Astrocyte (in vitro differentiated cells and primary cell): ENCODE measurements at regions not wholly inside any gene's neighbourhood (a gene's known extent, or its start where the extent isn't known, plus 50 kb on each side); places are given as distances from the start of the nearest gene placed in this dataset.
"Not testable (repeated sequence)": the region's sequence is repeated elsewhere in the genome, so short reads cannot be mapped to it uniquely, and the experiment has no call there.

Source experiments
- DNase-seq: peaks from one replicate; pipeline ENCODE4 v3.0.0-alpha.2; 2010; ENCODE audit warnings: low read depth
- FAIRE-seq: peaks from 2 replicates; lab custom pipeline; 2011; peaks lifted over from hg19 to GRCh38; lab: Jason Lieb, UNC
- H2AFZ ChIP-seq: 2 replicates; pipeline ENCODE4 v1.6.0; 2012; ENCODE audit warnings: low read depth, low read length, inconsistent platforms
- H3K27ac ChIP-seq: 2 replicates; pipeline ENCODE4 v1.5.1; 2011; ENCODE audit warnings: low read depth, low read length, inconsistent platforms
- H3K27me3 ChIP-seq: 2 replicates; pipeline ENCODE4 v1.6.0; 2011; ENCODE audit warnings: low read length, inconsistent platforms; ENCODE audit not compliant: insufficient read depth
- H3K36me3 ChIP-seq: 2 replicates; pipeline ENCODE4 v1.5.1; 2011; ENCODE audit warnings: low read length, inconsistent platforms; ENCODE audit not compliant: insufficient read depth
- H3K4me1 ChIP-seq: 2 replicates; pipeline ENCODE4 v1.5.1; 2011; ENCODE audit warnings: low read length, inconsistent platforms; ENCODE audit not compliant: insufficient read depth
- H3K4me2 ChIP-seq: 2 replicates; pipeline ENCODE4 v1.6.0; 2012; ENCODE audit warnings: low read length, inconsistent platforms
- H3K4me3 ChIP-seq: 2 replicates; pipeline ENCODE4 v1.5.1; 2011; ENCODE audit warnings: low read depth, mild to moderate bottlenecking, low read length, inconsistent platforms; ENCODE audit not compliant: insufficient read depth
- H3K79me2 ChIP-seq: 2 replicates; pipeline ENCODE4 v1.6.0; 2012; ENCODE audit warnings: mild to moderate bottlenecking, low read length, inconsistent platforms; ENCODE audit not compliant: insufficient read depth
- H3K9ac ChIP-seq: 2 replicates; pipeline ENCODE4 v1.6.0; 2012; ENCODE audit warnings: mild to moderate bottlenecking, low read length, inconsistent platforms
- H3K9me3 ChIP-seq: 2 replicates; pipeline ENCODE4 v1.5.1; 2012; ENCODE audit warnings: low read depth, mild to moderate bottlenecking, low read length, inconsistent platforms; ENCODE audit not compliant: insufficient read depth
- H4K20me1 ChIP-seq: 2 replicates; pipeline ENCODE4 v1.6.0; 2012; ENCODE audit warnings: low read length, inconsistent platforms; ENCODE audit not compliant: insufficient read depth
- H3K27ac Mint-ChIP-seq: one replicate; pipeline ENCODE4 v1.8.0; 2021; ENCODE audit warnings: mild to moderate bottlenecking, mixed read lengths; ENCODE audit not compliant: unreplicated experiment
- H3K27me3 Mint-ChIP-seq: one replicate; pipeline ENCODE4 v1.8.0; 2021; ENCODE audit warnings: low read depth, mixed read lengths; ENCODE audit not compliant: unreplicated experiment
- H3K36me3 Mint-ChIP-seq: one replicate; pipeline ENCODE4 v1.8.0; 2021; ENCODE audit warnings: low read depth, mixed read lengths; ENCODE audit not compliant: unreplicated experiment
- H3K4me1 Mint-ChIP-seq: one replicate; pipeline ENCODE4 v1.8.0; 2021; ENCODE audit warnings: low read depth, mixed read lengths; ENCODE audit not compliant: unreplicated experiment
- H3K4me3 Mint-ChIP-seq: one replicate; pipeline ENCODE4 v1.8.0; 2021; ENCODE audit warnings: mild to moderate bottlenecking, moderate library complexity, mixed read lengths; ENCODE audit not compliant: unreplicated experiment
- H3K9me3 Mint-ChIP-seq: one replicate; pipeline ENCODE4 v1.8.0; 2021; ENCODE audit warnings: mild to moderate bottlenecking, mixed read lengths; ENCODE audit not compliant: unreplicated experiment
- CTCF ChIP-seq: IDR thresholded peaks from 2 replicates; pipeline ENCODE4 v1.5.1; 2011; ENCODE audit warnings: low read depth, mild to moderate bottlenecking, inconsistent platforms, low read length, moderate library complexity; ENCODE audit not compliant: insufficient read depth
- EZH2 ChIP-seq: IDR thresholded peaks from 2 replicates; pipeline ENCODE4 v1.6.1; 2012; ENCODE audit warnings: mild to moderate bottlenecking, low read length, inconsistent platforms; ENCODE audit not compliant: insufficient read depth

DNA sequence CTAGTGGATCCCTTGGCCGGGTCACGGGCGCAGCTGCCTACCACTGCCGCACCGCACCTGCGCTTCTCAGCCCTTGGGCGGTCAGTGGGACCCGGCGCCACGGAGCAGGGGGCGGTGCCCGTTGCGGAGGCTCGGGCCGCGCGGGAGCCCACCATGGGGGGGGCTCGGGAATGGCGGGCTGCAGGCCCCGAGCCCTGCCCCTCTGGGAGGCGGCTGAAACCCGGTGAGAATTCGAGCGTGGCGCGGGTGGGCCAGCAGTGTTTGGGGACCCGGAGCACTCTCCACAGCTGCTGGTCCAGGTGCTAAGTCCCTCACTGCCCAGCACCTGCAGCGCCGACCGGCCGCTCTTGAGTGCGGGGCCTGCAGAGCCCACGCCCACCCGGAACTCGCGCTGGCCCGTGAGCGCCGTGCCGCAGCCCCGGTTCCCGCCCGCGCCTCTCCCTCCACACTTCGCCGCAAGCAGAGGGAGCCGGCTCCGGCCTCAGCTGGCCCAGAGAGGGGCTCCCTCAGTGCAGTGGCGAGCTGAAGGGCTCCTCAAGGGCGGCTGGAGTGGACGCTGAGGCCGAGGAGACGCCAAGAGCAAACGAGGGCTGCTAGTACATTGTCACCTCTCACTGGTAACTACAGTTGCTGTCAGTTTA is 120.5 kb upstream of the TMEM170B start:
- Histone ChIP-seq H3K4me2 (no peak overlapping the region), H3K27me3 (no peaks in the 10 kb centered on the region), H3K9me3 (no peaks in the 10 kb centered on the region), H3K4me3 (no peak overlapping the region), H3K36me3 (no peaks in the 10 kb centered on the region), H2AFZ (no peak overlapping the region), H3K79me2 (no peaks in the 10 kb centered on the region), H3K27ac (no peak overlapping the region), H3K9ac (no peak overlapping the region), H3K4me1 (peaks cover 5% of the 10 kb centered on the region), H4K20me1 (no peaks in the 10 kb centered on the region)
- no peak for FAIRE-seq
- H3K4me1 Mint-ChIP-seq = peaks cover 26% of the 10 kb centered on the region
- H3K27ac Mint-ChIP-seq = no peak overlapping the region
- H3K36me3 Mint-ChIP-seq = peaks cover 5% of the 10 kb centered on the region
- TF ChIP-seq CTCF = no peak
- TF ChIP-seq EZH2 = no peak
- H3K27me3 Mint-ChIP-seq = no peaks in the 10 kb centered on the region
- H3K9me3 Mint-ChIP-seq = peaks cover 10% of the 10 kb centered on the region
- H3K4me3 Mint-ChIP-seq = no peak overlapping the region
- no peak for DNase-seq

DNA sequence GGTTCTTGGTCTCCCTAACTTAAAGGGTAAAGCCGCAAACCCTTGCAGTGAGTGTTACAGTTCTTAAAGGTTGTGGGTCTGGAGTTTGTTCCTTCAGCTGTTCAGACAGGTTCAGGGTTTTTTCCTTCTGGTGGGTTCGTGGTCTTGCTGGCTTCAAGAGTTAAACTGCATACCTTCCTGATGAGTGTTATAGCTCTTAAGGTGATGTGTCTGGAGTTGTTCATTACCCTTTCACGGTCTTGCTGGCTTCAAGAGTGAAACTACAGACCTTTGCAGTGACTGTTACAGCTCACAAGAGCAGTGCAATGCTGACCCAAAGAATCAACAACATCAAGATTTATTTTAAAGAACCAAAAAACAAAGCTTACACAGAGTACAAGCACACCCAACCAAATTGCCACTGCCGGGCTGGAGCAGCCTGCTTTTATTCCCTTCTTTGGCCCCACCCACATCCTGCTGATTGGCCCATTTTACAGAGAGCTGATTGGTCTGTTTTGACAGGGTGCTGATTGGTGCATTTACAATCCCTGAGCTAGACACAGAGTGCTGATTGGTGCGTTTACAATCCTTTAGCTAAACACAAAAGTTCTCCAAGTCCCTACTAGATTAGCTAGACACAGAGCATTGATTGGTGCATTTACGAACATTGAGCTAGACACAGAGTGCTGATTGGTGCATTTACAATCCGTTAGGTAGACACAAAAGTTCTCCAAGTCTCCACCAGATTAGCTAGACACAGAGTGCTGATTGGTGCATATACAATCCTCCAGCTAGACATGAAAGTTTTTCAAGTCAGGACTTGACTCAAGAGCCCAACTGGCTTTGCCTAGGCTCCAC is 121.2 kb upstream of the TMEM170B start:
- not testable (repeated sequence) for H3K27me3 Mint-ChIP-seq, FAIRE-seq
- peak; percentile 84 for DNase-seq

DNA sequence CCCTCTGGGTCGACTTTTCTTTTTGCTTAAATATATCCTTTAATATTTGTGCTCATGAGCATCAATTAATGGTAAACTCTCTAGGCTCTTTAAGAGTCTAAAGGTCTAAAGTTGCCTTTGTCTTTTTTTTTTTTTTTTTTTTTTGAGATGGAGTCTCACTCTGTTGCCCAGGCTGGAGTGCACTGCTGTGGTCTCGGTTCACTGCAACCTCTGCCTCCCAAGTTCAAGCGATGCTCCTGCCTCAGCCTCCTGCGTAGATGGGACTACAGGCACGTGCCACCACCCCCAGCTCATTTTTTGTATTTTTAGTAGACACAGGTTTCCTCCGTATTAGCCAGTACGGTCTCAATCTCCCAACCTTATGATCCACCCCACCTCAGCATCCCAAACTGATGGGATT is 122.0 kb upstream of the TMEM170B start:
- peak overlapping the region; percentile 99 for H3K27ac Mint-ChIP-seq
- H3K9me3 Mint-ChIP-seq = peaks cover 10% of the 10 kb centered on the region
- Histone ChIP-seq H3K27me3 (no peaks in the 10 kb centered on the region), H3K4me3 (no peak overlapping the region), H3K9ac (no peak overlapping the region), H3K36me3 (no peaks in the 10 kb centered on the region), H3K9me3 (no peaks in the 10 kb centered on the region), H3K4me1 (peaks cover 10% of the 10 kb centered on the region), H3K27ac (no peak overlapping the region), H3K4me2 (no peak overlapping the region), H2AFZ (no peak overlapping the region), H3K79me2 (no peaks in the 10 kb centered on the region), H4K20me1 (no peaks in the 10 kb centered on the region)
- peaks cover 6% of the 10 kb centered on the region for H3K36me3 Mint-ChIP-seq
- DNase-seq = no peak
- TF ChIP-seq EZH2 (no peak), CTCF (no peak)
- peaks cover 35% of the 10 kb centered on the region for H3K4me1 Mint-ChIP-seq
- H3K4me3 Mint-ChIP-seq = no peak overlapping the region
- FAIRE-seq = no peak
- H3K27me3 Mint-ChIP-seq = no peaks in the 10 kb centered on the region

More for the DNA sequence above, 121.2 kb upstream of the TMEM170B start:
- Mint-ChIP-seq H3K4me3 (peak overlapping the region; percentile 42), H3K9me3 (peaks cover 10% of the 10 kb centered on the region), H3K27ac (peak overlapping the region; percentile 99), H3K4me1 (peaks cover 32% of the 10 kb centered on the region)
- H3K36me3 ChIP-seq, H3K27ac ChIP-seq, H3K27me3 ChIP-seq, H3K4me1 ChIP-seq, H3K4me3 ChIP-seq, H3K4me2 ChIP-seq, H3K79me2 ChIP-seq, H3K36me3 Mint-ChIP-seq, H4K20me1 ChIP-seq, H3K9ac ChIP-seq, H3K9me3 ChIP-seq, H2AFZ ChIP-seq: not testable (repeated sequence)
